HuH-7 (cell line): ENCODE measurements at regions not wholly inside any gene's neighbourhood (a gene's known extent, or its start where the extent isn't known, plus 50 kb on each side); places are given as distances from the start of the nearest gene placed in this dataset.
"Not testable (repeated sequence)": the region's sequence is repeated elsewhere in the genome, so short reads cannot be mapped to it uniquely, and the experiment has no call there.

Experiments used
- DNase-seq: peaks from one replicate; pipeline ENCODE4 v3.0.0; 2011; ENCODE audit warnings: low spot score

GRCh38 chr2:82954868-82955267 lies 1504.2 kb downstream of the SUCLG1 start:
- DNase-seq = no peak

- DNase-seq = no peak
These were observed 1519.9 kb downstream of the SUCLG1 start for GRCh38 chr2:82939211-82939610.

GRCh38 chr2:82938321-82938845 lies 1520.7 kb downstream of the SUCLG1 start:
- not testable (repeated sequence) for DNase-seq

- DNase-seq = no peak
These were observed 1545.5 kb downstream of the SUCLG1 start for GRCh38 chr2:82913566-82913965.

GRCh38 chr2:82896117-82896516 lies 1563.0 kb downstream of the SUCLG1 start:
- no peak for DNase-seq

GRCh38 chr2:82893190-82893589 lies 1565.9 kb downstream of the SUCLG1 start:
- DNase-seq = no peak

- DNase-seq = no peak
These were observed 1579.3 kb downstream of the SUCLG1 start for GRCh38 chr2:82879803-82880202.

- no peak for DNase-seq
These were observed 1583.2 kb downstream of the SUCLG1 start for GRCh38 chr2:82875858-82876257.

GRCh38 chr2:82857967-82858366 lies 1601.1 kb downstream of the SUCLG1 start:
- no peak for DNase-seq

GRCh38 chr2:82853299-82853698 lies 1605.8 kb downstream of the SUCLG1 start:
- no peak for DNase-seq

- DNase-seq = no peak
These were observed 1606.3 kb downstream of the SUCLG1 start for GRCh38 chr2:82852787-82853186.

- DNase-seq = no peak
These were observed 1610.8 kb downstream of the SUCLG1 start for GRCh38 chr2:82848285-82848684.

- DNase-seq = no peak
These were observed 1620.0 kb downstream of the SUCLG1 start for GRCh38 chr2:82839036-82839435.

- no peak for DNase-seq
These were observed 1621.3 kb downstream of the SUCLG1 start for GRCh38 chr2:82837588-82838304.

GRCh38 chr2:82834893-82835292 lies 1624.2 kb downstream of the SUCLG1 start:
- no peak for DNase-seq

- DNase-seq = no peak
These were observed 1631.7 kb downstream of the SUCLG1 start for GRCh38 chr2:82827426-82827825.

GRCh38 chr2:82826437-82826836 lies 1632.6 kb downstream of the SUCLG1 start:
- no peak for DNase-seq

GRCh38 chr2:82825410-82826090 lies 1633.5 kb downstream of the SUCLG1 start:
- no peak for DNase-seq

GRCh38 chr2:82823892-82824291 lies 1635.2 kb downstream of the SUCLG1 start:
- DNase-seq = no peak

GRCh38 chr2:82819951-82820350 lies 1639.1 kb downstream of the SUCLG1 start:
- no peak for DNase-seq

- no peak for DNase-seq
These were observed 1644.9 kb downstream of the SUCLG1 start for GRCh38 chr2:82814146-82814545.

- DNase-seq = no peak
These were observed 1647.1 kb downstream of the SUCLG1 start for GRCh38 chr2:82811946-82812345.

GRCh38 chr2:82803307-82803706 lies 1655.8 kb downstream of the SUCLG1 start:
- no peak for DNase-seq

GRCh38 chr2:82797469-82797868 lies 1661.6 kb downstream of the SUCLG1 start:
- no peak for DNase-seq
